Hepatocyte (in vitro differentiated cells): ENCODE measurements at regions not wholly inside any gene's neighbourhood (a gene's known extent, or its start where the extent isn't known, plus 50 kb on each side); places are given as distances from the start of the nearest gene placed in this dataset.

ENCODE experiments used
- DNase-seq: peaks from one replicate; pipeline ENCODE4 v3.0.0-alpha.2; 2016; ENCODE audit warnings: low spot score
- H2AFZ ChIP-seq: fragments of 200-600 bp; sonication (generic); 2 replicates; pipeline ENCODE4 v1.6.0; 2016; ENCODE audit warnings: antibody characterized with exemption, mild to moderate bottlenecking
- H3K27ac ChIP-seq: fragments of 200-600 bp; sonication (generic); 2 replicates; pipeline ENCODE4 v1.5.1; 2016; ENCODE audit warnings: mild to moderate bottlenecking
- H3K27me3 ChIP-seq: fragments of 200-600 bp; sonication (generic); 2 replicates; pipeline ENCODE4 v1.6.1; 2016
- H3K36me3 ChIP-seq: fragments of 200-600 bp; sonication (generic); replicated peaks from 2 replicates; pipeline ENCODE4 v1.5.1; 2016; ENCODE audit warnings: low read depth; ENCODE audit not compliant: insufficient read depth
- H3K4me1 ChIP-seq: fragments of 200-600 bp; sonication (generic); 2 replicates; pipeline ENCODE4 v1.5.1; 2016; ENCODE audit warnings: mild to moderate bottlenecking, moderate library complexity; ENCODE audit not compliant: insufficient read depth
- H3K4me2 ChIP-seq: fragments of 200-600 bp; sonication (generic); 2 replicates; pipeline ENCODE4 v1.6.0; 2016
- H3K4me3 ChIP-seq: fragments of 200-600 bp; sonication (generic); 2 replicates; pipeline ENCODE4 v1.5.1; 2016; ENCODE audit warnings: mild to moderate bottlenecking
- H3K79me2 ChIP-seq: fragments of 200-600 bp; sonication (generic); 2 replicates; pipeline ENCODE4 v1.6.0; 2017; ENCODE audit warnings: mild to moderate bottlenecking
- H3K9me2 ChIP-seq: fragments of 200-600 bp; sonication (generic); replicated peaks from 2 replicates; pipeline ENCODE4 v1.6.0; 2017; ENCODE audit warnings: mild to moderate bottlenecking; ENCODE audit not compliant: insufficient read depth
- H3K9me3 ChIP-seq: fragments of 200-600 bp; sonication (generic); 2 replicates; pipeline ENCODE4 v1.5.1; 2016; ENCODE audit warnings: low read depth, mild to moderate bottlenecking
- H4K20me1 ChIP-seq: fragments of 200-600 bp; sonication (generic); 2 replicates; pipeline ENCODE4 v1.6.0; 2016; ENCODE audit warnings: mild to moderate bottlenecking; ENCODE audit not compliant: insufficient read depth, poor library complexity, severe bottlenecking
- CTCF ChIP-seq: fragments of 200-600 bp; sonication (generic); IDR thresholded peaks from 2 replicates; pipeline ENCODE4 v1.5.1; 2016; ENCODE audit warnings: antibody characterized with exemption, mild to moderate bottlenecking; ENCODE audit not compliant: poor library complexity
- EZH2 ChIP-seq: fragments of 200-600 bp; sonication (generic); IDR thresholded peaks from 2 replicates; pipeline ENCODE4 v1.6.1; 2016; ENCODE audit warnings: antibody characterized with exemption, mild to moderate bottlenecking, borderline replicate concordance
- EZH2phosphoT487 ChIP-seq: fragments of 200-600 bp; sonication (generic); IDR thresholded peaks from one replicate; pipeline ENCODE4 v1.6.1; 2018; ENCODE audit warnings: antibody characterized with exemption, mild to moderate bottlenecking, low read depth, moderate library complexity; ENCODE audit not compliant: unreplicated experiment, severe bottlenecking
- WGBS: methylation state at CpG from one replicate; pipeline ENCODE4 v1.1.6; 2016; ENCODE audit warnings: low lambda C conversion rate; ENCODE audit errors: missing lambda C conversion rate; 5-methylcytosine and 5-hydroxymethylcytosine counted together

- Histone ChIP-seq H3K9me3 (no peaks in the 10 kb centered on the region), H3K4me2 (peak overlapping the region; percentile 60), H3K27ac (peak overlapping the region; percentile 58), H3K36me3 (no peaks in the 10 kb centered on the region), H3K9me2 (no peaks in the 10 kb centered on the region), H3K4me3 (no peak overlapping the region), H3K4me1 (peaks cover 1% of the 10 kb centered on the region), H4K20me1 (no peaks in the 10 kb centered on the region), H3K27me3 (no peaks in the 10 kb centered on the region), H3K79me2 (no peaks in the 10 kb centered on the region), H2AFZ (no peak overlapping the region)
- DNase-seq, result no peak
- no peak for TF ChIP-seq CTCF
- no peak for TF ChIP-seq EZH2
- TF ChIP-seq EZH2phosphoT487, result no peak
- WGBS, result 80% methylated on average over 3 of the region's 3 CpGs
Observed at GRCh38 chr1:222896630-222897526, 82.0 kb downstream of the DISP1 start.

- H3K4me1 ChIP-seq, result no peaks in the 10 kb centered on the region
- no peak overlapping the region for H3K4me3 ChIP-seq
- no peaks in the 10 kb centered on the region for H3K79me2 ChIP-seq
- WGBS, result 37% methylated on average over 4 of the region's 4 CpGs
- H3K9me3 ChIP-seq, result no peaks in the 10 kb centered on the region
- no peaks in the 10 kb centered on the region for H4K20me1 ChIP-seq
- H3K36me3 ChIP-seq, result no peaks in the 10 kb centered on the region
- TF ChIP-seq EZH2 (no peak), EZH2phosphoT487 (no peak), CTCF (no peak)
- no peaks in the 10 kb centered on the region for H3K9me2 ChIP-seq
- H3K4me2 ChIP-seq, result peak overlapping the region; percentile 60
- no peaks in the 10 kb centered on the region for H3K27me3 ChIP-seq
- no peak overlapping the region for H2AFZ ChIP-seq
- no peak for DNase-seq
- H3K27ac ChIP-seq, result peak overlapping the region; percentile 58
Observed at GRCh38 chr1:222897527-222898190, 82.8 kb downstream of the DISP1 start.

- H3K4me2 ChIP-seq, result peak overlapping the region; percentile 60
Observed at GRCh38 chr1:222898191-222898527, 83.3 kb downstream of the DISP1 start.

More at GRCh38 chr1:222898191-222898527, 83.3 kb downstream of the DISP1 start:
- no peaks in the 10 kb centered on the region for H3K4me1 ChIP-seq
- H3K79me2 ChIP-seq, result no peaks in the 10 kb centered on the region
- no peaks in the 10 kb centered on the region for H3K9me3 ChIP-seq
- H3K36me3 ChIP-seq, result no peaks in the 10 kb centered on the region
- no peaks in the 10 kb centered on the region for H3K9me2 ChIP-seq
- no peak overlapping the region for H2AFZ ChIP-seq
- DNase-seq, result no peak
- H3K27ac ChIP-seq, result peak overlapping the region; percentile 58
- 24% methylated on average over 1 of the region's 1 CpG for WGBS
- H4K20me1 ChIP-seq, result no peaks in the 10 kb centered on the region
- no peak for TF ChIP-seq CTCF
- TF ChIP-seq EZH2, result no peak
- TF ChIP-seq EZH2phosphoT487, result no peak
- no peak overlapping the region for H3K4me3 ChIP-seq
- no peaks in the 10 kb centered on the region for H3K27me3 ChIP-seq
